SK-N-SH (cell line): ENCODE measurements at regions not wholly inside any gene's neighbourhood (a gene's known extent, or its start where the extent isn't known, plus 50 kb on each side); places are given as distances from the start of the nearest gene placed in this dataset.

Experiments
- CTCF ChIA-PET: fragments of 300-600, 350-600 bp; formaldehyde crosslinking; extraction: SDS; loops from one replicate; lab custom pipeline; 2021; lab: Yijun Ruan, JAX
- POLR2A ChIA-PET: fragments of 350-600 bp; sonication (Branson Sonifier 250); formaldehyde crosslinking; extraction: SDS; loops from one replicate; lab custom pipeline; 2020; ENCODE audit warnings: antibody characterized with exemption, inconsistent platforms; lab: Yijun Ruan, JAX
- DNase-seq: peaks from one replicate; pipeline ENCODE4 v3.0.0; 2012
- H2AFZ ChIP-seq: fragments of 200-600 bp; sonication (generic); 2 replicates; pipeline ENCODE4 v1.8.1; 2016; ENCODE audit warnings: antibody characterized with exemption, mild to moderate bottlenecking, low read depth
- H3F3A ChIP-seq: fragments of 200-600 bp; sonication (generic); replicated peaks from 2 replicates; pipeline ENCODE3; 2016; ENCODE audit warnings: antibody characterized with exemption, mild to moderate bottlenecking; ENCODE audit not compliant: insufficient read depth
- H3K27ac ChIP-seq, 2 experiments: fragments of 200-500 bp in 1 of 2; fragments of 200-600 bp in 1 of 2; sonication (Bioruptor generic) in 1 of 2; sonication (generic), shearing (Covaris generic) in 1 of 2; 2 replicates each; pipeline versions ENCODE4 v1.5.1 to v1.6.1; 2014 to 2016; ENCODE audit warnings: low read depth in 2 of 2, inconsistent platforms in 1 of 2, low read length in 1 of 2, mild to moderate bottlenecking in 1 of 2, mixed read lengths in 1 of 2
- H3K27me3 ChIP-seq: fragments of 200-600 bp; sonication (generic), shearing (Covaris generic); 2 replicates; pipeline ENCODE4 v1.6.1; 2016; ENCODE audit warnings: mixed run types; ENCODE audit not compliant: insufficient read depth
- H3K36me3 ChIP-seq, 2 experiments: fragments of 200-500 bp in 1 of 2; fragments of 200-600 bp in 1 of 2; sonication (Bioruptor generic) in 1 of 2; sonication (generic) in 1 of 2; replicated peaks in 1 of 2; 2 replicates each; pipeline versions ENCODE3 to v1.5.1; 2014 to 2016; ENCODE audit warnings: low read length in 1 of 2, mild to moderate bottlenecking in 1 of 2; ENCODE audit not compliant: insufficient read depth in 2 of 2, control insufficient read depth in 1 of 2
- H3K4me1 ChIP-seq, 2 experiments: fragments of 200-500 bp in 1 of 2; fragments of 200-600 bp in 1 of 2; sonication (Bioruptor generic) in 1 of 2; sonication (generic), shearing (Covaris generic) in 1 of 2; 2 replicates each; pipeline versions ENCODE4 v1.5.1 to v1.6.1; 2014 to 2016; ENCODE audit warnings: low read depth in 1 of 2, low read length in 1 of 2, mixed run types in 1 of 2; ENCODE audit not compliant: insufficient read depth in 2 of 2, control insufficient read depth in 1 of 2
- H3K4me2 ChIP-seq: fragments of 200-600 bp; sonication (generic), shearing (Covaris generic); 2 replicates; pipeline ENCODE4 v1.6.1; 2017; ENCODE audit warnings: mixed run types
- H3K4me3 ChIP-seq, 2 experiments: fragments of 200-500 bp in 1 of 2; fragments of 200-600 bp in 1 of 2; sonication (Bioruptor generic) in 1 of 2; sonication (generic), shearing (Covaris generic) in 1 of 2; 2 replicates each; pipeline versions ENCODE4 v1.5.1 to v1.8.1; 2014 to 2016; ENCODE audit warnings: low read depth in 2 of 2, inconsistent platforms in 1 of 2, low read length in 1 of 2, mild to moderate bottlenecking in 1 of 2, mixed read lengths in 1 of 2, moderate library complexity in 1 of 2
- H3K79me2 ChIP-seq: fragments of 200-600 bp; sonication (generic); 2 replicates; pipeline ENCODE4 v1.8.1; 2017; ENCODE audit warnings: mild to moderate bottlenecking; ENCODE audit not compliant: insufficient read depth
- H3K9ac ChIP-seq: fragments of 200-600 bp; sonication (generic); 2 replicates; pipeline ENCODE4 v1.6.1; 2017; ENCODE audit warnings: mixed run types
- H3K9me2 ChIP-seq: fragments of 200-600 bp; sonication (generic); 2 replicates; pipeline ENCODE4 v1.6.1; 2017; ENCODE audit warnings: mixed run types
- H3K9me3 ChIP-seq: fragments of 200-600 bp; sonication (generic); 2 replicates; pipeline ENCODE4 v1.6.1; 2017; ENCODE audit warnings: mixed run types, mild to moderate bottlenecking, moderate library complexity
- H4K20me1 ChIP-seq: fragments of 200-600 bp; sonication (generic); 2 replicates; pipeline ENCODE4 v1.6.1; 2017; ENCODE audit warnings: mild to moderate bottlenecking, mixed run types; ENCODE audit not compliant: insufficient read depth
- EP300 ChIP-seq, 2 experiments: IDR thresholded peaks; 2 replicates each; pipeline versions ENCODE4 v1.4.0 to v1.6.1; 2012; ENCODE audit warnings: borderline replicate concordance in 1 of 2, low read depth in 1 of 2, low read length in 1 of 2
- FOSL2 ChIP-seq: IDR thresholded peaks from 2 replicates; pipeline ENCODE4 v1.4.0; 2012; ENCODE audit warnings: low read depth, mild to moderate bottlenecking, moderate library complexity, borderline replicate concordance
- MEF2A ChIP-seq: IDR thresholded peaks from 2 replicates; pipeline ENCODE4 v1.4.0; 2012; ENCODE audit warnings: low read depth, borderline replicate concordance
- MXI1 ChIP-seq: IDR thresholded peaks from 2 replicates; pipeline ENCODE4 v1.6.1; 2012; ENCODE audit warnings: mild to moderate bottlenecking, low read depth, low read length, improper control_type of control experiment
- NFIC ChIP-seq: IDR thresholded peaks from 2 replicates; pipeline ENCODE4 v1.4.0; 2012; ENCODE audit warnings: borderline replicate concordance
- NRF1 ChIP-seq: IDR thresholded peaks from 2 replicates; pipeline ENCODE4 v1.6.1; 2012; ENCODE audit warnings: low read depth, mild to moderate bottlenecking, low read length
- RFX5 ChIP-seq: IDR thresholded peaks from 2 replicates; pipeline ENCODE4 v1.6.1; 2012; ENCODE audit warnings: mild to moderate bottlenecking, improper control_type of control experiment, low read length
- RXRA ChIP-seq: IDR thresholded peaks from 2 replicates; pipeline ENCODE4 v1.4.0; 2012; ENCODE audit warnings: low read depth, mild to moderate bottlenecking, borderline replicate concordance
- SIN3A ChIP-seq: IDR thresholded peaks from 2 replicates; pipeline ENCODE4 v1.6.1; 2012; ENCODE audit warnings: low read depth, mild to moderate bottlenecking, low read length, moderate library complexity, borderline replicate concordance
- SMC3 ChIP-seq: IDR thresholded peaks from 2 replicates; pipeline ENCODE4 v1.6.1; 2012; ENCODE audit warnings: low read depth, low read length, improper control_type of control experiment
- WGBS: methylation state at CpG from one replicate; pipeline ENCODE4 v1.1.6; 2017; ENCODE audit warnings: low lambda C conversion rate; 5-methylcytosine and 5-hydroxymethylcytosine counted together
- TF ChIP-seq, protein P1 (sequence below): IDR thresholded peaks from 2 replicates; pipeline ENCODE4 v1.4.0; 2012; ENCODE audit warnings: low read depth, borderline replicate concordance

- H3F3A ChIP-seq, result no peaks in the 10 kb centered on the region
- H2AFZ ChIP-seq, result no peak overlapping the region
- no peaks in the 10 kb centered on the region for H3K9me3 ChIP-seq
- H3K9ac ChIP-seq, result no peak overlapping the region
- H4K20me1 ChIP-seq, result no peaks in the 10 kb centered on the region
- no peak overlapping the region for H3K4me2 ChIP-seq
- no peak for DNase-seq
- WGBS, result 79% methylated on average over 6 of the region's 6 CpGs
- POLR2A ChIA-PET, result no interaction called here
- no peak overlapping the region for H3K4me3 ChIP-seq
- TF ChIP-seq RFX5 (no peak), SMC3 (no peak)
- TF ChIP-seq, all 33 proteins: peak for 0
- Histone ChIP-seq H3K79me2 (no peaks in the 10 kb centered on the region), H3K27me3 (no peaks in the 10 kb centered on the region), H3K27ac (no peak overlapping the region), H3K4me1 (no peaks in the 10 kb centered on the region; a peak in 1 of 4 replicates), H3K9me2 (no peaks in the 10 kb centered on the region), H3K36me3 (no peaks in the 10 kb centered on the region)
- CTCF ChIA-PET, result no interaction called here
These were observed 170.4 kb downstream of the COG6 start for GRCh38 chr13:39825886-39826285.

- Histone ChIP-seq H3K9me2 (no peaks in the 10 kb centered on the region), H3K9me3 (no peaks in the 10 kb centered on the region), H3K36me3 (no peaks in the 10 kb centered on the region), H3K27me3 (no peaks in the 10 kb centered on the region), H3K4me2 (no peak overlapping the region), H3K27ac (no peak overlapping the region), H3K4me1 (no peaks in the 10 kb centered on the region), H4K20me1 (no peaks in the 10 kb centered on the region), H3K9ac (no peak overlapping the region), H3K79me2 (no peaks in the 10 kb centered on the region), H3F3A (no peaks in the 10 kb centered on the region), H3K4me3 (no peak overlapping the region), H2AFZ (no peak overlapping the region)
- whole genome bisulfite sequencing, result 58% methylated on average over 5 of the region's 7 CpGs
- ChIA-PET POLR2A (no interaction called here), CTCF (interaction anchor here (0.8 to 1.6 kb wide), 3 partner anchors 18 to 108 kb away, joined by 3 read pairs; no protein-coding TSS in a partner anchor)
- no peak for DNase-seq
- TF ChIP-seq NRF1 (no peak), RXRA (no peak), SIN3A (no peak), FOSL2 (no peak), MEF2A (no peak)
- TF ChIP-seq, protein P1, sequence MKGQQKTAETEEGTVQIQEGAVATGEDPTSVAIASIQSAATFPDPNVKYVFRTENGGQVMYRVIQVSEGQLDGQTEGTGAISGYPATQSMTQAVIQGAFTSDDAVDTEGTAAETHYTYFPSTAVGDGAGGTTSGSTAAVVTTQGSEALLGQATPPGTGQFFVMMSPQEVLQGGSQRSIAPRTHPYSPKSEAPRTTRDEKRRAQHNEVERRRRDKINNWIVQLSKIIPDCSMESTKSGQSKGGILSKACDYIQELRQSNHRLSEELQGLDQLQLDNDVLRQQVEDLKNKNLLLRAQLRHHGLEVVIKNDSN, result no peak
These were observed 179.8 kb downstream of the COG6 start for GRCh38 chr13:39835253-39835652.

GRCh38 chr13:39836038-39836437, 180.6 kb downstream of the COG6 start:
- H4K20me1 ChIP-seq, result no peaks in the 10 kb centered on the region
- no peaks in the 10 kb centered on the region for H3K9me2 ChIP-seq
- no peaks in the 10 kb centered on the region for H3K79me2 ChIP-seq
- H2AFZ ChIP-seq, result no peak overlapping the region
- H3K27me3 ChIP-seq, result no peaks in the 10 kb centered on the region
- H3K27ac ChIP-seq, result no peak overlapping the region
- H3F3A ChIP-seq, result no peaks in the 10 kb centered on the region
- TF ChIP-seq MXI1, result no peak
- no peak for TF ChIP-seq NFIC
- no peak for TF ChIP-seq EP300 (IDR thresholded peaks at IDR 0.05; ENCODE audit: borderline replicate concordance in 1 of 2, low read depth in 1 of 2, low read length in 1 of 2)
- ChIA-PET CTCF (interaction anchor here (1.4 to 1.6 kb wide), 2 partner anchors 19 to 107 kb away, joined by 3 read pairs; no protein-coding TSS in a partner anchor), POLR2A (no interaction called here)
- H3K9ac ChIP-seq, result no peak overlapping the region
- no peaks in the 10 kb centered on the region for H3K9me3 ChIP-seq
- no peak for DNase-seq
- H3K4me3 ChIP-seq, result no peak overlapping the region
- 58% methylated on average over 2 of the region's 2 CpGs for WGBS
- H3K4me2 ChIP-seq, result no peak overlapping the region
- H3K4me1 ChIP-seq, result no peaks in the 10 kb centered on the region
- no peaks in the 10 kb centered on the region for H3K36me3 ChIP-seq
